Ascending aorta (tissue), 2 donors: ENCODE measurements at regions not wholly inside any gene's neighbourhood (a gene's known extent, or its start where the extent isn't known, plus 50 kb on each side); places are given as distances from the start of the nearest gene placed in this dataset.

ENCODE experiments used
- DNase-seq, 2 donors: peaks; one replicate each; pipeline ENCODE4 v3.0.0-alpha.2; 2019; ENCODE audit warnings: low spot score in 2 of 2
- H3K27ac ChIP-seq, 2 donors: fragments of 200-600 bp; sonication (generic); one replicate each; pipeline ENCODE4 v1.5.1; 2016 to 2017; ENCODE audit warnings: mild to moderate bottlenecking in 1 of 2
- H3K27me3 ChIP-seq: fragments of 200-600 bp; sonication (generic); one replicate; pipeline ENCODE4 v1.5.1; 2017
- H3K36me3 ChIP-seq, 2 donors: fragments of 200-600 bp; sonication (generic); one replicate each; pipeline ENCODE4 v1.5.1; 2016
- H3K4me1 ChIP-seq, 2 donors: fragments of 200-600 bp; sonication (generic); one replicate each; pipeline ENCODE4 v1.5.1; 2016 to 2017; ENCODE audit warnings: mild to moderate bottlenecking in 1 of 2
- H3K4me3 ChIP-seq, 2 donors: fragments of 200-600 bp; sonication (generic); one replicate each; pipeline ENCODE4 v1.5.1; 2016 to 2017; ENCODE audit warnings: mild to moderate bottlenecking in 1 of 2
- H3K9me3 ChIP-seq, 2 donors: fragments of 200-600 bp; sonication (generic); one replicate each; pipeline ENCODE4 v1.5.1; 2016
- CTCF ChIP-seq, 3 experiments: fragments of 200-600 bp in 2 of 3; fragments of 450-650 bp in 1 of 3; sonication (generic) in 2 of 3; IDR thresholded peaks; one replicate each; pipeline ENCODE4 v1.5.1; 2016 to 2019; ENCODE audit warnings: antibody characterized with exemption in 3 of 3, mild to moderate bottlenecking in 1 of 3, moderate library complexity in 1 of 3
- intact Hi-C: fragments of 100-400 bp; cut with DNase I; formaldehyde crosslinking; loops from one replicate; pipeline ENCODE4 v1.15.1; 2023

- no peak for TF ChIP-seq CTCF (IDR thresholded peaks at IDR 0.05)
- intact Hi-C loops = no loop called here
- Histone ChIP-seq H3K27ac (no peak overlapping the region), H3K4me1 (peaks cover 0 to 7% of the 10 kb centered on the region in 2 donors), H3K36me3 (no peaks in the 10 kb centered on the region), H3K4me3 (no peak overlapping the region), H3K9me3 (no peaks in the 10 kb centered on the region), H3K27me3 (no peaks in the 10 kb centered on the region)
- no peak for DNase-seq
Measured at GRCh38 chr9:107688728-107689127, 199.2 kb upstream of the KLF4 start.

- H3K27ac ChIP-seq = no peak overlapping the region
Measured at GRCh38 chr9:107685901-107686300, 196.3 kb upstream of the KLF4 start.

GRCh38 chr9:107685376-107685775 is 195.8 kb upstream of the KLF4 start:
- intact Hi-C loops = no loop called here
- H3K4me3 ChIP-seq = no peak overlapping the region

More at GRCh38 chr9:107685901-107686300, 196.3 kb upstream of the KLF4 start:
- Histone ChIP-seq H3K36me3 (no peaks in the 10 kb centered on the region), H3K4me3 (no peak overlapping the region), H3K27me3 (no peaks in the 10 kb centered on the region), H3K4me1 (peaks cover 0 to 7% of the 10 kb centered on the region in 2 donors), H3K9me3 (no peaks in the 10 kb centered on the region)
- TF ChIP-seq CTCF (IDR thresholded peaks at IDR 0.05) = no peak
- DNase-seq = no peak
- intact Hi-C loops = no loop called here

GRCh38 chr9:107684224-107684623 is 194.7 kb upstream of the KLF4 start:
- Histone ChIP-seq H3K27ac (no peak overlapping the region), H3K4me3 (no peak overlapping the region), H3K36me3 (no peaks in the 10 kb centered on the region), H3K27me3 (no peaks in the 10 kb centered on the region), H3K4me1 (peaks cover 0 to 7% of the 10 kb centered on the region in 2 donors), H3K9me3 (no peaks in the 10 kb centered on the region)
- TF ChIP-seq CTCF (IDR thresholded peaks at IDR 0.05) = no peak
- intact Hi-C loops = no loop called here
- no peak for DNase-seq

More at GRCh38 chr9:107685376-107685775, 195.8 kb upstream of the KLF4 start:
- Histone ChIP-seq H3K27ac (no peak overlapping the region), H3K4me1 (peaks cover 0 to 7% of the 10 kb centered on the region in 2 donors), H3K36me3 (no peaks in the 10 kb centered on the region), H3K27me3 (no peaks in the 10 kb centered on the region), H3K9me3 (no peaks in the 10 kb centered on the region)
- no peak for DNase-seq
- TF ChIP-seq CTCF (IDR thresholded peaks at IDR 0.05) = no peak

GRCh38 chr9:107683566-107683965 is 194.0 kb upstream of the KLF4 start:
- TF ChIP-seq CTCF (IDR thresholded peaks at IDR 0.05) = no peak

GRCh38 chr9:107681988-107682387 is 192.4 kb upstream of the KLF4 start:
- Histone ChIP-seq H3K27me3 (no peaks in the 10 kb centered on the region), H3K4me1 (peaks cover 0 to 7% of the 10 kb centered on the region in 2 donors), H3K9me3 (no peaks in the 10 kb centered on the region), H3K27ac (no peak overlapping the region), H3K4me3 (no peak overlapping the region), H3K36me3 (no peaks in the 10 kb centered on the region)
- intact Hi-C loops = no loop called here
- TF ChIP-seq CTCF (IDR thresholded peaks at IDR 0.05) = no peak
- DNase-seq = no peak

More at GRCh38 chr9:107683566-107683965, 194.0 kb upstream of the KLF4 start:
- intact Hi-C loops = no loop called here
- Histone ChIP-seq H3K4me3 (no peak overlapping the region), H3K4me1 (peaks cover 0 to 7% of the 10 kb centered on the region in 2 donors), H3K27ac (no peak overlapping the region), H3K9me3 (no peaks in the 10 kb centered on the region), H3K27me3 (no peaks in the 10 kb centered on the region), H3K36me3 (no peaks in the 10 kb centered on the region)
- DNase-seq = no peak
